Fibroblast of the aortic adventitia (primary cell): ENCODE measurements at regions not wholly inside any gene's neighbourhood (a gene's known extent, or its start where the extent isn't known, plus 50 kb on each side); places are given as distances from the start of the nearest gene placed in this dataset.

ENCODE experiments used
- DNase-seq: peaks from one replicate; pipeline ENCODE4 v3.0.0-alpha.2; 2010; ENCODE audit warnings: low read depth
- H3K4me3 ChIP-seq: 2 replicates; pipeline ENCODE4 v1.5.1; 2011; ENCODE audit warnings: low read depth, mild to moderate bottlenecking, control low read depth, low read length, moderate library complexity
- CTCF ChIP-seq: IDR thresholded peaks from 2 replicates; pipeline ENCODE4 v1.5.1; 2011; ENCODE audit warnings: mild to moderate bottlenecking, low read length, control low read depth, inconsistent platforms; ENCODE audit not compliant: insufficient read depth

GRCh38 chr1:10895621-10896020, 99.2 kb upstream of the CASZ1 start:
- no peak for DNase-seq
- H3K4me3 ChIP-seq = no peak overlapping the region
- TF ChIP-seq CTCF = no peak

- H3K4me3 ChIP-seq = no peak overlapping the region
- TF ChIP-seq CTCF = no peak
- no peak for DNase-seq
Observed at GRCh38 chr1:10896673-10897072, 100.2 kb upstream of the CASZ1 start.

GRCh38 chr1:10897321-10897980, 101.0 kb upstream of the CASZ1 start:
- H3K4me3 ChIP-seq = no peak overlapping the region
- TF ChIP-seq CTCF = no peak
- no peak for DNase-seq

GRCh38 chr1:10897981-10898728, 101.7 kb upstream of the CASZ1 start:
- peak; percentile 53 for DNase-seq
- H3K4me3 ChIP-seq = no peak overlapping the region
- TF ChIP-seq CTCF = no peak

- no peak overlapping the region for H3K4me3 ChIP-seq
- TF ChIP-seq CTCF = no peak
Observed at GRCh38 chr1:10898921-10899320, 102.5 kb upstream of the CASZ1 start.

GRCh38 chr1:10899490-10900250, 103.2 kb upstream of the CASZ1 start:
- DNase-seq = no peak
- no peak for TF ChIP-seq CTCF
- no peak overlapping the region for H3K4me3 ChIP-seq

More at GRCh38 chr1:10898921-10899320, 102.5 kb upstream of the CASZ1 start:
- no peak for DNase-seq
